Stomach (tissue), 4 donors: ENCODE measurements at regions not wholly inside any gene's neighbourhood (a gene's known extent, or its start where the extent isn't known, plus 50 kb on each side); places are given as distances from the start of the nearest gene placed in this dataset.

Experiments used
- CTCF ChIP-seq, 7 experiments: fragments of 450-650 bp in 4 of 7; fragments of 200-600 bp in 3 of 7; sonication (generic) in 3 of 7; IDR thresholded peaks; one replicate each; pipeline ENCODE4 v1.5.1; 2016 to 2019; ENCODE audit warnings: antibody characterized with exemption in 7 of 7, control low read depth in 2 of 7, mild to moderate bottlenecking in 1 of 7
- EP300 ChIP-seq: sonication (generic); formaldehyde crosslinking; IDR thresholded peaks from one replicate; pipeline ENCODE4 v1.6.1; 2017; ENCODE audit warnings: antibody characterized with exemption
- POLR2A ChIP-seq, 4 donors: fragments of 450-650 bp; IDR thresholded peaks; one replicate each; pipeline ENCODE4 v1.6.1; 2016; ENCODE audit warnings: antibody characterized with exemption in 4 of 4, control low read depth in 2 of 4, mild to moderate bottlenecking in 1 of 4, moderate library complexity in 1 of 4
- POLR2AphosphoS5 ChIP-seq, 3 donors: sonication (generic); formaldehyde crosslinking; IDR thresholded peaks; one replicate each; pipeline ENCODE4 v1.6.1; 2016; ENCODE audit warnings: antibody characterized with exemption in 3 of 3

- no peak for TF ChIP-seq CTCF (IDR thresholded peaks at IDR 0.05)
- TF ChIP-seq EP300: no peak
- TF ChIP-seq POLR2A (IDR thresholded peaks at IDR 0.05): no peak
- peak in 1 of 3 donors; percentile 33 for TF ChIP-seq POLR2AphosphoS5 (IDR thresholded peaks at IDR 0.05)
Measured at GRCh38 chrX:9342561-9343051, 122.3 kb upstream of the TBL1X start.
